SK-N-SH (cell line): ENCODE measurements at regions not wholly inside any gene's neighbourhood (a gene's known extent, or its start where the extent isn't known, plus 50 kb on each side); places are given as distances from the start of the nearest gene placed in this dataset.

Experiments used
- CTCF ChIA-PET: fragments of 300-600, 350-600 bp; formaldehyde crosslinking; extraction: SDS; loops from one replicate; lab custom pipeline; 2021; lab: Yijun Ruan, JAX
- POLR2A ChIA-PET: fragments of 350-600 bp; sonication (Branson Sonifier 250); formaldehyde crosslinking; extraction: SDS; loops from one replicate; lab custom pipeline; 2020; ENCODE audit warnings: antibody characterized with exemption, inconsistent platforms; lab: Yijun Ruan, JAX
- DNase-seq: peaks from one replicate; pipeline ENCODE4 v3.0.0; 2012
- H2AFZ ChIP-seq: fragments of 200-600 bp; sonication (generic); 2 replicates; pipeline ENCODE4 v1.8.1; 2016; ENCODE audit warnings: antibody characterized with exemption, mild to moderate bottlenecking, low read depth
- H3F3A ChIP-seq: fragments of 200-600 bp; sonication (generic); replicated peaks from 2 replicates; pipeline ENCODE3; 2016; ENCODE audit warnings: antibody characterized with exemption, mild to moderate bottlenecking; ENCODE audit not compliant: insufficient read depth
- H3K27ac ChIP-seq, 2 experiments: fragments of 200-500 bp in 1 of 2; fragments of 200-600 bp in 1 of 2; sonication (Bioruptor generic) in 1 of 2; sonication (generic), shearing (Covaris generic) in 1 of 2; 2 replicates each; pipeline versions ENCODE4 v1.5.1 to v1.6.1; 2014 to 2016; ENCODE audit warnings: low read depth in 2 of 2, inconsistent platforms in 1 of 2, low read length in 1 of 2, mild to moderate bottlenecking in 1 of 2, mixed read lengths in 1 of 2
- H3K27me3 ChIP-seq: fragments of 200-600 bp; sonication (generic), shearing (Covaris generic); 2 replicates; pipeline ENCODE4 v1.6.1; 2016; ENCODE audit warnings: mixed run types; ENCODE audit not compliant: insufficient read depth
- H3K36me3 ChIP-seq, 2 experiments: fragments of 200-500 bp in 1 of 2; fragments of 200-600 bp in 1 of 2; sonication (Bioruptor generic) in 1 of 2; sonication (generic) in 1 of 2; replicated peaks in 1 of 2; 2 replicates each; pipeline versions ENCODE3 to v1.5.1; 2014 to 2016; ENCODE audit warnings: low read length in 1 of 2, mild to moderate bottlenecking in 1 of 2; ENCODE audit not compliant: insufficient read depth in 2 of 2, control insufficient read depth in 1 of 2
- H3K4me1 ChIP-seq, 2 experiments: fragments of 200-500 bp in 1 of 2; fragments of 200-600 bp in 1 of 2; sonication (Bioruptor generic) in 1 of 2; sonication (generic), shearing (Covaris generic) in 1 of 2; 2 replicates each; pipeline versions ENCODE4 v1.5.1 to v1.6.1; 2014 to 2016; ENCODE audit warnings: low read depth in 1 of 2, low read length in 1 of 2, mixed run types in 1 of 2; ENCODE audit not compliant: insufficient read depth in 2 of 2, control insufficient read depth in 1 of 2
- H3K4me2 ChIP-seq: fragments of 200-600 bp; sonication (generic), shearing (Covaris generic); 2 replicates; pipeline ENCODE4 v1.6.1; 2017; ENCODE audit warnings: mixed run types
- H3K4me3 ChIP-seq, 2 experiments: fragments of 200-500 bp in 1 of 2; fragments of 200-600 bp in 1 of 2; sonication (Bioruptor generic) in 1 of 2; sonication (generic), shearing (Covaris generic) in 1 of 2; 2 replicates each; pipeline versions ENCODE4 v1.5.1 to v1.8.1; 2014 to 2016; ENCODE audit warnings: low read depth in 2 of 2, inconsistent platforms in 1 of 2, low read length in 1 of 2, mild to moderate bottlenecking in 1 of 2, mixed read lengths in 1 of 2, moderate library complexity in 1 of 2
- H3K79me2 ChIP-seq: fragments of 200-600 bp; sonication (generic); 2 replicates; pipeline ENCODE4 v1.8.1; 2017; ENCODE audit warnings: mild to moderate bottlenecking; ENCODE audit not compliant: insufficient read depth
- H3K9ac ChIP-seq: fragments of 200-600 bp; sonication (generic); 2 replicates; pipeline ENCODE4 v1.6.1; 2017; ENCODE audit warnings: mixed run types
- H3K9me2 ChIP-seq: fragments of 200-600 bp; sonication (generic); 2 replicates; pipeline ENCODE4 v1.6.1; 2017; ENCODE audit warnings: mixed run types
- H3K9me3 ChIP-seq: fragments of 200-600 bp; sonication (generic); 2 replicates; pipeline ENCODE4 v1.6.1; 2017; ENCODE audit warnings: mixed run types, mild to moderate bottlenecking, moderate library complexity
- H4K20me1 ChIP-seq: fragments of 200-600 bp; sonication (generic); 2 replicates; pipeline ENCODE4 v1.6.1; 2017; ENCODE audit warnings: mild to moderate bottlenecking, mixed run types; ENCODE audit not compliant: insufficient read depth
- CHD2 ChIP-seq: fragments of 150-350 bp; IDR thresholded peaks from 2 replicates; pipeline ENCODE4 v1.6.1; 2018; ENCODE audit warnings: low read length; ENCODE audit not compliant: partially characterized antibody
- ELF1 ChIP-seq: IDR thresholded peaks from 2 replicates; pipeline ENCODE4 v1.4.0; 2012
- EP300 ChIP-seq, 2 experiments: IDR thresholded peaks; 2 replicates each; pipeline versions ENCODE4 v1.4.0 to v1.6.1; 2012; ENCODE audit warnings: borderline replicate concordance in 1 of 2, low read depth in 1 of 2, low read length in 1 of 2
- EZH2phosphoT487 ChIP-seq: fragments of 200-600 bp; sonication (generic); IDR thresholded peaks from 2 replicates; pipeline ENCODE4 v1.6.1; 2017; ENCODE audit warnings: low read depth, mixed run types, mild to moderate bottlenecking, antibody characterized with exemption, moderate library complexity, borderline replicate concordance
- FOSL2 ChIP-seq: IDR thresholded peaks from 2 replicates; pipeline ENCODE4 v1.4.0; 2012; ENCODE audit warnings: low read depth, mild to moderate bottlenecking, moderate library complexity, borderline replicate concordance
- FOXJ3 ChIP-seq: sonication (generic); formaldehyde crosslinking; IDR thresholded peaks from 2 replicates; pipeline ENCODE4 v1.5.1; 2020; ENCODE audit warnings: mild to moderate bottlenecking, missing genetic modification reagents
- FOXM1 ChIP-seq: IDR thresholded peaks from 2 replicates; pipeline ENCODE4 v1.4.0; 2012; ENCODE audit warnings: low read depth, mild to moderate bottlenecking
- GATA2 ChIP-seq: sonication (generic); formaldehyde crosslinking; IDR thresholded peaks from 2 replicates; pipeline ENCODE4 v1.5.0; 2020; ENCODE audit warnings: mild to moderate bottlenecking, missing genetic modification reagents
- JUND ChIP-seq: IDR thresholded peaks from 2 replicates; pipeline ENCODE4 v1.4.0; 2012
- MEF2A ChIP-seq: IDR thresholded peaks from 2 replicates; pipeline ENCODE4 v1.4.0; 2012; ENCODE audit warnings: low read depth, borderline replicate concordance
- NRF1 ChIP-seq: IDR thresholded peaks from 2 replicates; pipeline ENCODE4 v1.6.1; 2012; ENCODE audit warnings: low read depth, mild to moderate bottlenecking, low read length
- POLR2AphosphoS5 ChIP-seq: IDR thresholded peaks from 2 replicates; pipeline ENCODE4 v1.6.1; 2012; ENCODE audit warnings: low read depth, low read length
- RXRA ChIP-seq: IDR thresholded peaks from 2 replicates; pipeline ENCODE4 v1.4.0; 2012; ENCODE audit warnings: low read depth, mild to moderate bottlenecking, borderline replicate concordance
- TCF12 ChIP-seq: IDR thresholded peaks from 2 replicates; pipeline ENCODE4 v1.4.0; 2012
- TEAD4 ChIP-seq: IDR thresholded peaks from 2 replicates; pipeline ENCODE4 v1.4.0; 2012; ENCODE audit warnings: mild to moderate bottlenecking, borderline replicate concordance; ENCODE audit not compliant: insufficient read depth
- WGBS: methylation state at CpG from one replicate; pipeline ENCODE4 v1.1.6; 2017; ENCODE audit warnings: low lambda C conversion rate; 5-methylcytosine and 5-hydroxymethylcytosine counted together
- TF ChIP-seq, protein P1 (sequence below): fragments of 200-600 bp; sonication (generic); IDR thresholded peaks from 2 replicates; pipeline ENCODE4 v1.6.1; 2017; ENCODE audit warnings: antibody characterized with exemption, mild to moderate bottlenecking, moderate library complexity
- TF ChIP-seq, protein P2 (sequence below): IDR thresholded peaks from 2 replicates; pipeline ENCODE4 v1.6.1; 2012; ENCODE audit warnings: mild to moderate bottlenecking, low read depth, low read length, moderate library complexity
- TF ChIP-seq, protein P3 (sequence below): fragments of 150-350 bp; IDR thresholded peaks from 2 replicates; pipeline ENCODE4 v1.6.1; 2016; ENCODE audit warnings: mild to moderate bottlenecking, low read depth, low read length
- TF ChIP-seq, protein P4 (sequence below): fragments of 150-350 bp; IDR thresholded peaks from 2 replicates; pipeline ENCODE4 v1.6.1; 2017; ENCODE audit warnings: antibody characterized with exemption, low read length, low read depth, borderline replicate concordance
- TF ChIP-seq, protein P5 (sequence below): IDR thresholded peaks from 2 replicates; pipeline ENCODE4; 2012

DNA sequence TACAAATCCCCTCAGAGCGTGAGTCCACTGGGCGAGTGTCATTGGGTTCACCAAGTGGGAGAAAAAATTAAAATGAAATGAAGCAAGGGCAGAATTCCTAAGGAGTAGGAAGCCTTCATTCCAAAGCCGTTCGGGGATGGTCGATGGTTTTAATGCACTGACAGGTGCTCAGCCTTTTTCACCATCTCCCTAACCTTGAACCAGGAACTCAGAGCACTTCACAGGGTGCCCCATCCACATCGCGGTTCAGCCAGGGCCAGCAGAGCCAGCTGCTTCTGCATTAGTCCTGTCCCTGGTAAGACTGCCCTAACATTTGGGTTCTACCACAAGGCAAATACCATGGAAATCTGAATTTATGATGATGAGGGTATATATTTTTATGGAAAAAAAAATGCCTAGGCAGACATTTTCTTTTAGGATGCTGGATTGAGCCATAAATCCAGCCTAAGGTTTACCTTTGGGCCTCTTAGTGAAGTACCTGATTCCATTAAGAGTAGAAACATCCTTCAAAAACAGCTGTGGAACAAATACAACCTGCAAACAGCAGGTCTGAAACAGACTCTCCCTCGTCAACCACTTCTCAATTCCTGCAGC is 203.5 kb upstream of the RNF32 start:
- H2AFZ ChIP-seq: no peak overlapping the region
- peaks cover 0 to 2% of the 10 kb centered on the region in 2 experiments; a peak in 1 of 4 replicates for H3K4me1 ChIP-seq
- no peak overlapping the region for H3K9ac ChIP-seq
- H3K36me3 ChIP-seq: no peaks in the 10 kb centered on the region
- H3F3A ChIP-seq: no peaks in the 10 kb centered on the region
- H3K27ac ChIP-seq: no peak overlapping the region
- 53% methylated on average over 8 of the region's 8 CpGs for WGBS
- H3K4me2 ChIP-seq: no peak overlapping the region
- no peaks in the 10 kb centered on the region for H3K79me2 ChIP-seq
- ChIA-PET CTCF (interaction anchor here (1.2 kb wide), 2 partner anchors 28 to 380 kb away, joined by 3 read pairs; no protein-coding TSS in a partner anchor), POLR2A (no interaction called here)
- no peak overlapping the region for H3K4me3 ChIP-seq
- H3K27me3 ChIP-seq: peaks cover 5% of the 10 kb centered on the region; the same call in 1 of the 2 replicates
- no peak for DNase-seq
- H3K9me2 ChIP-seq: no peaks in the 10 kb centered on the region
- H4K20me1 ChIP-seq: no peaks in the 10 kb centered on the region
- H3K9me3 ChIP-seq: no peaks in the 10 kb centered on the region
- TF ChIP-seq FOSL2: no peak
- TF ChIP-seq MEF2A: no peak
- TF ChIP-seq, protein P1, sequence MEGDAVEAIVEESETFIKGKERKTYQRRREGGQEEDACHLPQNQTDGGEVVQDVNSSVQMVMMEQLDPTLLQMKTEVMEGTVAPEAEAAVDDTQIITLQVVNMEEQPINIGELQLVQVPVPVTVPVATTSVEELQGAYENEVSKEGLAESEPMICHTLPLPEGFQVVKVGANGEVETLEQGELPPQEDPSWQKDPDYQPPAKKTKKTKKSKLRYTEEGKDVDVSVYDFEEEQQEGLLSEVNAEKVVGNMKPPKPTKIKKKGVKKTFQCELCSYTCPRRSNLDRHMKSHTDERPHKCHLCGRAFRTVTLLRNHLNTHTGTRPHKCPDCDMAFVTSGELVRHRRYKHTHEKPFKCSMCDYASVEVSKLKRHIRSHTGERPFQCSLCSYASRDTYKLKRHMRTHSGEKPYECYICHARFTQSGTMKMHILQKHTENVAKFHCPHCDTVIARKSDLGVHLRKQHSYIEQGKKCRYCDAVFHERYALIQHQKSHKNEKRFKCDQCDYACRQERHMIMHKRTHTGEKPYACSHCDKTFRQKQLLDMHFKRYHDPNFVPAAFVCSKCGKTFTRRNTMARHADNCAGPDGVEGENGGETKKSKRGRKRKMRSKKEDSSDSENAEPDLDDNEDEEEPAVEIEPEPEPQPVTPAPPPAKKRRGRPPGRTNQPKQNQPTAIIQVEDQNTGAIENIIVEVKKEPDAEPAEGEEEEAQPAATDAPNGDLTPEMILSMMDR: no peak
- TF ChIP-seq, protein P2, sequence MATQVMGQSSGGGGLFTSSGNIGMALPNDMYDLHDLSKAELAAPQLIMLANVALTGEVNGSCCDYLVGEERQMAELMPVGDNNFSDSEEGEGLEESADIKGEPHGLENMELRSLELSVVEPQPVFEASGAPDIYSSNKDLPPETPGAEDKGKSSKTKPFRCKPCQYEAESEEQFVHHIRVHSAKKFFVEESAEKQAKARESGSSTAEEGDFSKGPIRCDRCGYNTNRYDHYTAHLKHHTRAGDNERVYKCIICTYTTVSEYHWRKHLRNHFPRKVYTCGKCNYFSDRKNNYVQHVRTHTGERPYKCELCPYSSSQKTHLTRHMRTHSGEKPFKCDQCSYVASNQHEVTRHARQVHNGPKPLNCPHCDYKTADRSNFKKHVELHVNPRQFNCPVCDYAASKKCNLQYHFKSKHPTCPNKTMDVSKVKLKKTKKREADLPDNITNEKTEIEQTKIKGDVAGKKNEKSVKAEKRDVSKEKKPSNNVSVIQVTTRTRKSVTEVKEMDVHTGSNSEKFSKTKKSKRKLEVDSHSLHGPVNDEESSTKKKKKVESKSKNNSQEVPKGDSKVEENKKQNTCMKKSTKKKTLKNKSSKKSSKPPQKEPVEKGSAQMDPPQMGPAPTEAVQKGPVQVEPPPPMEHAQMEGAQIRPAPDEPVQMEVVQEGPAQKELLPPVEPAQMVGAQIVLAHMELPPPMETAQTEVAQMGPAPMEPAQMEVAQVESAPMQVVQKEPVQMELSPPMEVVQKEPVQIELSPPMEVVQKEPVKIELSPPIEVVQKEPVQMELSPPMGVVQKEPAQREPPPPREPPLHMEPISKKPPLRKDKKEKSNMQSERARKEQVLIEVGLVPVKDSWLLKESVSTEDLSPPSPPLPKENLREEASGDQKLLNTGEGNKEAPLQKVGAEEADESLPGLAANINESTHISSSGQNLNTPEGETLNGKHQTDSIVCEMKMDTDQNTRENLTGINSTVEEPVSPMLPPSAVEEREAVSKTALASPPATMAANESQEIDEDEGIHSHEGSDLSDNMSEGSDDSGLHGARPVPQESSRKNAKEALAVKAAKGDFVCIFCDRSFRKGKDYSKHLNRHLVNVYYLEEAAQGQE: no peak
- no peak for TF ChIP-seq FOXM1
- no peak for TF ChIP-seq NRF1
- no peak for TF ChIP-seq GATA2 (CRISPR knock-in tag)
- TF ChIP-seq, protein P3, sequence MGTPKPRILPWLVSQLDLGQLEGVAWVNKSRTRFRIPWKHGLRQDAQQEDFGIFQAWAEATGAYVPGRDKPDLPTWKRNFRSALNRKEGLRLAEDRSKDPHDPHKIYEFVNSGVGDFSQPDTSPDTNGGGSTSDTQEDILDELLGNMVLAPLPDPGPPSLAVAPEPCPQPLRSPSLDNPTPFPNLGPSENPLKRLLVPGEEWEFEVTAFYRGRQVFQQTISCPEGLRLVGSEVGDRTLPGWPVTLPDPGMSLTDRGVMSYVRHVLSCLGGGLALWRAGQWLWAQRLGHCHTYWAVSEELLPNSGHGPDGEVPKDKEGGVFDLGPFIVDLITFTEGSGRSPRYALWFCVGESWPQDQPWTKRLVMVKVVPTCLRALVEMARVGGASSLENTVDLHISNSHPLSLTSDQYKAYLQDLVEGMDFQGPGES: no peak
- no peak for TF ChIP-seq EP300 (IDR thresholded peaks at IDR 0.05; ENCODE audit: borderline replicate concordance in 1 of 2, low read depth in 1 of 2, low read length in 1 of 2)
- TF ChIP-seq TEAD4: no peak
- TF ChIP-seq POLR2AphosphoS5: no peak
- no peak for TF ChIP-seq TCF12
- no peak for TF ChIP-seq FOXJ3 (CRISPR knock-in tag)
- no peak for TF ChIP-seq RXRA
- TF ChIP-seq, protein P4, sequence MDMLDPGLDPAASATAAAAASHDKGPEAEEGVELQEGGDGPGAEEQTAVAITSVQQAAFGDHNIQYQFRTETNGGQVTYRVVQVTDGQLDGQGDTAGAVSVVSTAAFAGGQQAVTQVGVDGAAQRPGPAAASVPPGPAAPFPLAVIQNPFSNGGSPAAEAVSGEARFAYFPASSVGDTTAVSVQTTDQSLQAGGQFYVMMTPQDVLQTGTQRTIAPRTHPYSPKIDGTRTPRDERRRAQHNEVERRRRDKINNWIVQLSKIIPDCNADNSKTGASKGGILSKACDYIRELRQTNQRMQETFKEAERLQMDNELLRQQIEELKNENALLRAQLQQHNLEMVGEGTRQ: no peak
- TF ChIP-seq EZH2phosphoT487: no peak
- TF ChIP-seq CHD2: no peak
- no peak for TF ChIP-seq JUND
- TF ChIP-seq ELF1: no peak
- TF ChIP-seq, protein P5, sequence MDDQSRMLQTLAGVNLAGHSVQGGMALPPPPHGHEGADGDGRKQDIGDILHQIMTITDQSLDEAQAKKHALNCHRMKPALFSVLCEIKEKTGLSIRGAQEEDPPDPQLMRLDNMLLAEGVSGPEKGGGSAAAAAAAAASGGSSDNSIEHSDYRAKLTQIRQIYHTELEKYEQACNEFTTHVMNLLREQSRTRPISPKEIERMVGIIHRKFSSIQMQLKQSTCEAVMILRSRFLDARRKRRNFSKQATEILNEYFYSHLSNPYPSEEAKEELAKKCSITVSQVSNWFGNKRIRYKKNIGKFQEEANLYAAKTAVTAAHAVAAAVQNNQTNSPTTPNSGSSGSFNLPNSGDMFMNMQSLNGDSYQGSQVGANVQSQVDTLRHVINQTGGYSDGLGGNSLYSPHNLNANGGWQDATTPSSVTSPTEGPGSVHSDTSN: no peak
